CD14-positive monocyte (primary cell): ENCODE measurements at regions not wholly inside any gene's neighbourhood (a gene's known extent, or its start where the extent isn't known, plus 50 kb on each side); places are given as distances from the start of the nearest gene placed in this dataset.
"Not testable (repeated sequence)": the region's sequence is repeated elsewhere in the genome, so short reads cannot be mapped to it uniquely, and the experiment has no call there.

Experiments
- DNase-seq, 3 donors: peaks; one replicate each; pipeline ENCODE4 v3.0.0-alpha.2; 2011 to 2022
- H2AFZ ChIP-seq: 2 replicates; pipeline ENCODE4 v1.6.0; 2012; ENCODE audit warnings: mild to moderate bottlenecking, low read depth, low read length, inconsistent platforms; ENCODE audit not compliant: insufficient read depth, poor library complexity, severe bottlenecking
- H3K27ac ChIP-seq, 2 donors: 1 replicate in 1 of 2; 2 replicates in 1 of 2; pipeline ENCODE4 v1.5.1; 2012 to 2013; ENCODE audit warnings: low read length in 2 of 2, control low read depth in 1 of 2, inconsistent platforms in 1 of 2, low read depth in 1 of 2, mild to moderate bottlenecking in 1 of 2
- H3K27me3 ChIP-seq, 2 donors: one replicate each; pipeline versions ENCODE4 v1.6.0 to v1.6.1; 2011 to 2013; ENCODE audit warnings: low read length in 2 of 2; ENCODE audit not compliant: control insufficient read depth in 2 of 2, insufficient read depth in 2 of 2
- H3K36me3 ChIP-seq, 2 donors: replicated peaks in 1 of 2; 1 replicate in 1 of 2; 2 replicates in 1 of 2; pipeline versions ENCODE4 v1.5.1 to v1.6.1; 2012 to 2013; ENCODE audit warnings: low read length in 2 of 2, control low read depth in 1 of 2, inconsistent platforms in 1 of 2, mild to moderate bottlenecking in 1 of 2; ENCODE audit not compliant: insufficient read depth in 2 of 2, control insufficient read depth in 1 of 2
- H3K4me1 ChIP-seq, 2 donors: 1 replicate in 1 of 2; 2 replicates in 1 of 2; pipeline versions ENCODE4 v1.5.1 to v1.6.1; 2012 to 2013; ENCODE audit warnings: low read length in 2 of 2, control low read depth in 1 of 2, inconsistent platforms in 1 of 2, mild to moderate bottlenecking in 1 of 2, moderate library complexity in 1 of 2; ENCODE audit not compliant: insufficient read depth in 2 of 2, control insufficient read depth in 1 of 2
- H3K4me2 ChIP-seq: replicated peaks from 2 replicates; pipeline ENCODE3; 2012; ENCODE audit warnings: low read length, moderate library complexity, mild to moderate bottlenecking; ENCODE audit not compliant: poor library complexity, severe bottlenecking; ENCODE audit errors: extremely low read depth
- H3K4me3 ChIP-seq, 3 experiments: fragments of 200-600 bp in 1 of 3; sonication (generic) in 1 of 3; replicated peaks in 1 of 3; 1 replicate in 2 of 3; 2 replicates in 1 of 3; pipeline ENCODE4 v1.5.1; 2011 to 2013; ENCODE audit warnings: low read length in 3 of 3, mild to moderate bottlenecking in 3 of 3, control low read depth in 2 of 3, low read depth in 2 of 3, inconsistent platforms in 1 of 3, moderate library complexity in 1 of 3
- H3K79me2 ChIP-seq: 2 replicates; pipeline ENCODE4 v1.6.0; 2012; ENCODE audit warnings: mild to moderate bottlenecking, control low read depth, inconsistent platforms, low read length, moderate library complexity; ENCODE audit not compliant: insufficient read depth
- H3K9ac ChIP-seq: 2 replicates; pipeline ENCODE4 v1.6.0; 2017; ENCODE audit warnings: low read length, mild to moderate bottlenecking; ENCODE audit not compliant: insufficient read depth, poor library complexity, severe bottlenecking
- H3K9me3 ChIP-seq, 2 donors: replicated peaks in 1 of 2; 1 replicate in 1 of 2; 2 replicates in 1 of 2; pipeline versions ENCODE4 v1.5.1 to v1.6.1; 2012 to 2013; ENCODE audit warnings: low read length in 2 of 2, control low read depth in 1 of 2; ENCODE audit not compliant: control insufficient read depth in 1 of 2, insufficient read depth in 1 of 2
- H4K20me1 ChIP-seq: 2 replicates; pipeline ENCODE4 v1.6.0; 2012; ENCODE audit warnings: mild to moderate bottlenecking, low read length, control low read depth, moderate library complexity; ENCODE audit not compliant: insufficient read depth
- H3K27ac Mint-ChIP-seq, 7 donors: one replicate each; pipeline ENCODE4 v1.8.0; 2020; ENCODE audit warnings: mild to moderate bottlenecking in 7 of 7, mixed read lengths in 7 of 7, moderate library complexity in 6 of 7, inconsistent platforms in 2 of 7
- H3K27me3 Mint-ChIP-seq, 3 donors: one replicate each; pipeline ENCODE4 v1.8.0; 2021 to 2022; ENCODE audit warnings: low read depth in 3 of 3, mild to moderate bottlenecking in 3 of 3, mixed read lengths in 3 of 3, moderate library complexity in 3 of 3, inconsistent platforms in 1 of 3
- H3K36me3 Mint-ChIP-seq, 2 donors: one replicate each; pipeline ENCODE4 v1.8.0; 2020; ENCODE audit warnings: mixed read lengths in 2 of 2, inconsistent platforms in 1 of 2, mild to moderate bottlenecking in 1 of 2
- H3K4me1 Mint-ChIP-seq: one replicate; pipeline ENCODE4 v1.8.0; 2020; ENCODE audit warnings: mild to moderate bottlenecking, mixed read lengths
- H3K4me3 Mint-ChIP-seq, 2 donors: one replicate each; pipeline ENCODE4 v1.8.0; 2020; ENCODE audit warnings: mild to moderate bottlenecking in 2 of 2, mixed read lengths in 2 of 2, moderate library complexity in 1 of 2
- H3K9me3 Mint-ChIP-seq, 7 donors: one replicate each; pipeline ENCODE4 v1.8.0; 2020 to 2022; ENCODE audit warnings: mixed read lengths in 7 of 7, mild to moderate bottlenecking in 6 of 7, moderate library complexity in 6 of 7, inconsistent platforms in 2 of 7
- WGBS: methylation state at CpG from one replicate; pipeline ENCODE4 v1.1.5; 2013; ENCODE audit warnings: missing lambda C conversion rate; ENCODE audit not compliant: insufficient coverage; 5-methylcytosine and 5-hydroxymethylcytosine counted together
- intact Hi-C, 2 donors: fragments of 100-400 bp; cut with micrococcal nuclease; formaldehyde crosslinking; loops; one replicate each; pipeline versions ENCODE4 v1.15.0 to v1.15.1; 2023
- TF ChIP-seq, protein P1 (sequence below): fragments of 200-600 bp; IDR thresholded peaks from one replicate; pipeline ENCODE4 v1.8.0; 2022; ENCODE audit warnings: antibody characterized with exemption, mild to moderate bottlenecking

DNA sequence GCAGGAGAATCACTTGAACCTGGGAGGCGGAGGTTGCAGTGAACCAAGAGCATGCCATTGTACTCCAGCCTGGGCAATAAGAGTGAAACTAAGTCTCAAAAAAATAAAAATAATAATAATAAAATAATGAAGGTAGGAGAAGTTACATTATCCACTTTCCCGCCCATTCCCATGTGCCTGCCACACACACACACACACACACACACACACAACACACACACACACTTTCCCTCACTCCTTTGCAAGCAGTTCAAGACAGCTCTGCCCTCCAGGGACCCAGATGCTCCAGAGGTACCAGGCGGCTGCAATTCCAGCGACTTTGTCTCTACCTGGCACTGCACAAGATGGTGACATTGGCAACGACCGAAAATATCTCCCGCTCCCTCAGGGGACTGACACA, 224.8 kb upstream of the JARID2 start:
- no peak for DNase-seq
- no peak overlapping the region for H3K9ac ChIP-seq
- H3K27ac Mint-ChIP-seq: no peak overlapping the region
- no peaks in the 10 kb centered on the region for H3K27me3 ChIP-seq
- no peak overlapping the region for H3K27ac ChIP-seq
- peaks cover 0 to 3% (median 0%) of the 10 kb centered on the region in 7 donors for H3K9me3 Mint-ChIP-seq
- no peak overlapping the region for H3K4me2 ChIP-seq
- no peaks in the 10 kb centered on the region for H3K9me3 ChIP-seq
- H2AFZ ChIP-seq: no peak overlapping the region
- TF ChIP-seq, protein P1, sequence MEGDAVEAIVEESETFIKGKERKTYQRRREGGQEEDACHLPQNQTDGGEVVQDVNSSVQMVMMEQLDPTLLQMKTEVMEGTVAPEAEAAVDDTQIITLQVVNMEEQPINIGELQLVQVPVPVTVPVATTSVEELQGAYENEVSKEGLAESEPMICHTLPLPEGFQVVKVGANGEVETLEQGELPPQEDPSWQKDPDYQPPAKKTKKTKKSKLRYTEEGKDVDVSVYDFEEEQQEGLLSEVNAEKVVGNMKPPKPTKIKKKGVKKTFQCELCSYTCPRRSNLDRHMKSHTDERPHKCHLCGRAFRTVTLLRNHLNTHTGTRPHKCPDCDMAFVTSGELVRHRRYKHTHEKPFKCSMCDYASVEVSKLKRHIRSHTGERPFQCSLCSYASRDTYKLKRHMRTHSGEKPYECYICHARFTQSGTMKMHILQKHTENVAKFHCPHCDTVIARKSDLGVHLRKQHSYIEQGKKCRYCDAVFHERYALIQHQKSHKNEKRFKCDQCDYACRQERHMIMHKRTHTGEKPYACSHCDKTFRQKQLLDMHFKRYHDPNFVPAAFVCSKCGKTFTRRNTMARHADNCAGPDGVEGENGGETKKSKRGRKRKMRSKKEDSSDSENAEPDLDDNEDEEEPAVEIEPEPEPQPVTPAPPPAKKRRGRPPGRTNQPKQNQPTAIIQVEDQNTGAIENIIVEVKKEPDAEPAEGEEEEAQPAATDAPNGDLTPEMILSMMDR: no peak
- no peak overlapping the region for H3K4me3 Mint-ChIP-seq
- H3K27me3 Mint-ChIP-seq: peaks cover 0 to 4% (median 0%) of the 10 kb centered on the region in 3 donors
- 100% methylated on average over 5 of the region's 7 CpGs for WGBS
- no peak overlapping the region for H3K4me3 ChIP-seq
- peaks cover 28% of the 10 kb centered on the region for H3K4me1 Mint-ChIP-seq
- H3K4me1 ChIP-seq: peaks cover 17 to 19% of the 10 kb centered on the region in 2 donors
- intact Hi-C loops: no loop called here
- no peaks in the 10 kb centered on the region for H3K79me2 ChIP-seq
- H3K36me3 Mint-ChIP-seq: no peaks in the 10 kb centered on the region
- H3K36me3 ChIP-seq: no peaks in the 10 kb centered on the region
- H4K20me1 ChIP-seq: no peaks in the 10 kb centered on the region

DNA sequence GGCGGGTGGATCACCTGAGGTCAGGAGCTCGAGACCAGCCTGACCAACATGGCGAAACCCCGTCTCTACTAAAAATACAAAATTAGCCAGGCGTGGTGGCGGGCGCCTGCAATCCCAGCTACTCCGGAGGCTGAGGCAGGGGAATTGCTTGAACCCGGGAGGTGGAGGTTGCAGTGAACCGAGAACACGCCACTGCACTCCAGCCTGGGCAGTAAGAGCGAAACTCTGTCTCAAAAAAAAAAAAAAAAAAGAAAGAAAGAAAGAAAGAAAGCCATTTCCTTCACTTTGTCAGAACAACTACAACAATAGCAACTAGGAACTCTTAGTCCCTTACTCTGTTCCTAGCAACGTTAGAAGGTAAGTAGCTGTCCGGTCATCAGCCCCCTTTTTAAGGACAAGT, 222.9 kb upstream of the JARID2 start:
- H3K9ac ChIP-seq, H3K4me3 ChIP-seq, H3K27me3 Mint-ChIP-seq, H3K27ac ChIP-seq, H3K27ac Mint-ChIP-seq, H3K27me3 ChIP-seq, H3K9me3 ChIP-seq, intact Hi-C loops, H4K20me1 ChIP-seq, H3K4me2 ChIP-seq, H2AFZ ChIP-seq, H3K9me3 Mint-ChIP-seq, H3K4me1 ChIP-seq, H3K79me2 ChIP-seq, H3K36me3 Mint-ChIP-seq, DNase-seq, H3K36me3 ChIP-seq, H3K4me3 Mint-ChIP-seq: not testable (repeated sequence)
- peaks cover 17% of the 10 kb centered on the region for H3K4me1 Mint-ChIP-seq
- WGBS: no CpG with 5 or more reads among the region's 14 CpGs
